Liver (tissue), 2 donors: ENCODE measurements at regions not wholly inside any gene's neighbourhood (a gene's known extent, or its start where the extent isn't known, plus 50 kb on each side); places are given as distances from the start of the nearest gene placed in this dataset.

ENCODE experiments used
- MAX ChIP-seq: IDR thresholded peaks from 2 replicates; pipeline ENCODE4 v1.6.1; 2016; ENCODE audit warnings: antibody characterized with exemption
- TF ChIP-seq, protein P1 (sequence below): fragments of 150-350 bp; IDR thresholded peaks from 2 replicates; pipeline ENCODE4 v1.5.1; 2017; ENCODE audit warnings: improper control_type of control experiment, low read depth, low read length; ENCODE audit not compliant: missing input control
- TF ChIP-seq, protein P2 (sequence below): IDR thresholded peaks from 2 replicates; pipeline ENCODE4 v1.6.1; 2016; ENCODE audit warnings: antibody characterized with exemption, mild to moderate bottlenecking
- donor health status: healthy.

GRCh38 chr6:165146456-165146855, 162.9 kb downstream of the C6orf118 start:
- TF ChIP-seq, protein P1, sequence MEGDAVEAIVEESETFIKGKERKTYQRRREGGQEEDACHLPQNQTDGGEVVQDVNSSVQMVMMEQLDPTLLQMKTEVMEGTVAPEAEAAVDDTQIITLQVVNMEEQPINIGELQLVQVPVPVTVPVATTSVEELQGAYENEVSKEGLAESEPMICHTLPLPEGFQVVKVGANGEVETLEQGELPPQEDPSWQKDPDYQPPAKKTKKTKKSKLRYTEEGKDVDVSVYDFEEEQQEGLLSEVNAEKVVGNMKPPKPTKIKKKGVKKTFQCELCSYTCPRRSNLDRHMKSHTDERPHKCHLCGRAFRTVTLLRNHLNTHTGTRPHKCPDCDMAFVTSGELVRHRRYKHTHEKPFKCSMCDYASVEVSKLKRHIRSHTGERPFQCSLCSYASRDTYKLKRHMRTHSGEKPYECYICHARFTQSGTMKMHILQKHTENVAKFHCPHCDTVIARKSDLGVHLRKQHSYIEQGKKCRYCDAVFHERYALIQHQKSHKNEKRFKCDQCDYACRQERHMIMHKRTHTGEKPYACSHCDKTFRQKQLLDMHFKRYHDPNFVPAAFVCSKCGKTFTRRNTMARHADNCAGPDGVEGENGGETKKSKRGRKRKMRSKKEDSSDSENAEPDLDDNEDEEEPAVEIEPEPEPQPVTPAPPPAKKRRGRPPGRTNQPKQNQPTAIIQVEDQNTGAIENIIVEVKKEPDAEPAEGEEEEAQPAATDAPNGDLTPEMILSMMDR = no peak
- TF ChIP-seq MAX = no peak
- TF ChIP-seq, protein P2, sequence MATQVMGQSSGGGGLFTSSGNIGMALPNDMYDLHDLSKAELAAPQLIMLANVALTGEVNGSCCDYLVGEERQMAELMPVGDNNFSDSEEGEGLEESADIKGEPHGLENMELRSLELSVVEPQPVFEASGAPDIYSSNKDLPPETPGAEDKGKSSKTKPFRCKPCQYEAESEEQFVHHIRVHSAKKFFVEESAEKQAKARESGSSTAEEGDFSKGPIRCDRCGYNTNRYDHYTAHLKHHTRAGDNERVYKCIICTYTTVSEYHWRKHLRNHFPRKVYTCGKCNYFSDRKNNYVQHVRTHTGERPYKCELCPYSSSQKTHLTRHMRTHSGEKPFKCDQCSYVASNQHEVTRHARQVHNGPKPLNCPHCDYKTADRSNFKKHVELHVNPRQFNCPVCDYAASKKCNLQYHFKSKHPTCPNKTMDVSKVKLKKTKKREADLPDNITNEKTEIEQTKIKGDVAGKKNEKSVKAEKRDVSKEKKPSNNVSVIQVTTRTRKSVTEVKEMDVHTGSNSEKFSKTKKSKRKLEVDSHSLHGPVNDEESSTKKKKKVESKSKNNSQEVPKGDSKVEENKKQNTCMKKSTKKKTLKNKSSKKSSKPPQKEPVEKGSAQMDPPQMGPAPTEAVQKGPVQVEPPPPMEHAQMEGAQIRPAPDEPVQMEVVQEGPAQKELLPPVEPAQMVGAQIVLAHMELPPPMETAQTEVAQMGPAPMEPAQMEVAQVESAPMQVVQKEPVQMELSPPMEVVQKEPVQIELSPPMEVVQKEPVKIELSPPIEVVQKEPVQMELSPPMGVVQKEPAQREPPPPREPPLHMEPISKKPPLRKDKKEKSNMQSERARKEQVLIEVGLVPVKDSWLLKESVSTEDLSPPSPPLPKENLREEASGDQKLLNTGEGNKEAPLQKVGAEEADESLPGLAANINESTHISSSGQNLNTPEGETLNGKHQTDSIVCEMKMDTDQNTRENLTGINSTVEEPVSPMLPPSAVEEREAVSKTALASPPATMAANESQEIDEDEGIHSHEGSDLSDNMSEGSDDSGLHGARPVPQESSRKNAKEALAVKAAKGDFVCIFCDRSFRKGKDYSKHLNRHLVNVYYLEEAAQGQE = no peak
